ENCODE measurements at regions not wholly inside any gene's neighbourhood (a gene's known extent, or its start where the extent isn't known, plus 50 kb on each side); places are given as distances from the start of the nearest gene placed in this dataset.
"Not testable (repeated sequence)": the region's sequence is repeated elsewhere in the genome, so short reads cannot be mapped to it uniquely, and the experiment has no call there.

DNA sequence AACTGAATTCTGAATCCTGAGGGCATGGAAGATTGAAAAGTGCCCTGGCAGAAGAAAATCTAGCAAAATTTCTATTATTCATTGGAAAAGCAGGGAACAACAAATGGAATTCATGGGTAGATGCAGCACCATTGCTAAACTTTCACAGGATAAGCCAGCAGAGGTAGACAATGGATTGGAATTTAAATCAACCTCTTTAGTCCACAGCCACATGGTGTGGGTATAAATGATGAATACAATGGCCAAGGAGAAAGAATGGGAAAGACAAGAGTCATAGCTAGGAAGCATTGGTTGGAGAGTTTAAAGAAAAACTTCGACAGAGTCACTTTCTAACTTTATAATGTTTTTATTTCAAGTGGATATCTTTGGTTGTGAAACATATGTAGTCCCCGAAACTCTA, 332.8 kb upstream of the PUDP start:
- Histone ChIP-seq H3K9me2 (replicated peaks; ENCODE audit: insufficient read depth, low read length) (no peaks in the 10 kb centered on the region), H3K9me3 (ENCODE audit: insufficient read depth, low read length) (no peaks in the 10 kb centered on the region)

DNA sequence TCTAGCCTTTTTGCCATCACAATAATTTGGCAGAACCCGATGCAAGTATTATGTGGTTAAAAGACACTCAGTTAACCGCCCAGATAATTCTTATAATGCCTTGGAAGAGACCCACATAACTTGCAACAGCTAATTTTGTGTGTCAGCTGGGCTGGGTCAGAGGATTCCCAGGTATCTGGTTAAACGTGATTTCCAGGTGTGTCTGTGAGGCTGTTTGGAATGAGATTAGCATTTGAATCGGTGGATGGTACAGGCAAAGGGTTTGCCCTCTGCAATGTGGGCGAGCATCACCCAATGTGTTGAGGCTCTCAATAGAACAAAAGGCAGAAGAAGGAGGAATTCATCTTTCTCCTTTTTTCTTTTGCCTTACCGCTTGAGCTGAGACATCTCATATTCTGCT, 314.2 kb upstream of the PUDP start:
- H3K9me2 ChIP-seq (replicated peaks; ENCODE audit: insufficient read depth, low read length): no peaks in the 10 kb centered on the region
- no peaks in the 10 kb centered on the region for H3K27me3 ChIP-seq (ENCODE audit: low read length)
- no peak overlapping the region for H3K4me3 ChIP-seq (ENCODE audit: insufficient read depth, low read length, poor library complexity, severe bottlenecking)
- no peak overlapping the region for H3K4me2 ChIP-seq (ENCODE audit: low read depth, low read length, poor library complexity, severe bottlenecking)
- H3K79me2 ChIP-seq (ENCODE audit: insufficient read depth, low read length): no peaks in the 10 kb centered on the region
- no peaks in the 10 kb centered on the region for H3F3A ChIP-seq (ENCODE audit: insufficient read depth)
- no peak overlapping the region for H2AFZ ChIP-seq (ENCODE audit: low read depth, low read length, severe bottlenecking)
- no peak for TF ChIP-seq EZH2phosphoT487 (conservative IDR thresholded peaks at IDR 0.05; ENCODE audit: low read length)
- TF ChIP-seq, protein P1, sequence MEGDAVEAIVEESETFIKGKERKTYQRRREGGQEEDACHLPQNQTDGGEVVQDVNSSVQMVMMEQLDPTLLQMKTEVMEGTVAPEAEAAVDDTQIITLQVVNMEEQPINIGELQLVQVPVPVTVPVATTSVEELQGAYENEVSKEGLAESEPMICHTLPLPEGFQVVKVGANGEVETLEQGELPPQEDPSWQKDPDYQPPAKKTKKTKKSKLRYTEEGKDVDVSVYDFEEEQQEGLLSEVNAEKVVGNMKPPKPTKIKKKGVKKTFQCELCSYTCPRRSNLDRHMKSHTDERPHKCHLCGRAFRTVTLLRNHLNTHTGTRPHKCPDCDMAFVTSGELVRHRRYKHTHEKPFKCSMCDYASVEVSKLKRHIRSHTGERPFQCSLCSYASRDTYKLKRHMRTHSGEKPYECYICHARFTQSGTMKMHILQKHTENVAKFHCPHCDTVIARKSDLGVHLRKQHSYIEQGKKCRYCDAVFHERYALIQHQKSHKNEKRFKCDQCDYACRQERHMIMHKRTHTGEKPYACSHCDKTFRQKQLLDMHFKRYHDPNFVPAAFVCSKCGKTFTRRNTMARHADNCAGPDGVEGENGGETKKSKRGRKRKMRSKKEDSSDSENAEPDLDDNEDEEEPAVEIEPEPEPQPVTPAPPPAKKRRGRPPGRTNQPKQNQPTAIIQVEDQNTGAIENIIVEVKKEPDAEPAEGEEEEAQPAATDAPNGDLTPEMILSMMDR (IDR thresholded peaks at IDR 0.05; ENCODE audit: insufficient read depth, low read length, poor library complexity, severe bottlenecking): no peak
- H3K9ac ChIP-seq (ENCODE audit: low read length): no peak overlapping the region
- no peaks in the 10 kb centered on the region for H3K9me3 ChIP-seq (ENCODE audit: insufficient read depth, low read length)
- no peaks in the 10 kb centered on the region for H4K20me1 ChIP-seq (ENCODE audit: low read depth, low read length)
- H3K27ac ChIP-seq (ENCODE audit: low read depth, low read length): no peak overlapping the region
- no peaks in the 10 kb centered on the region for H3K36me3 ChIP-seq (ENCODE audit: low read length)

More for the DNA sequence above, 332.8 kb upstream of the PUDP start:
- no peak overlapping the region for H3K9ac ChIP-seq (ENCODE audit: low read length)
- H3K4me2 ChIP-seq (ENCODE audit: low read depth, low read length, poor library complexity, severe bottlenecking): no peak overlapping the region
- no peak overlapping the region for H3K27ac ChIP-seq (ENCODE audit: low read depth, low read length)
- H3K4me3 ChIP-seq (ENCODE audit: insufficient read depth, low read length, poor library complexity, severe bottlenecking): no peak overlapping the region
- no peaks in the 10 kb centered on the region for H3K27me3 ChIP-seq (ENCODE audit: low read length)
- no peak overlapping the region for H2AFZ ChIP-seq (ENCODE audit: low read depth, low read length, severe bottlenecking)
- no peaks in the 10 kb centered on the region for H4K20me1 ChIP-seq (ENCODE audit: low read depth, low read length)
- H3K79me2 ChIP-seq (ENCODE audit: insufficient read depth, low read length): no peaks in the 10 kb centered on the region
- no peaks in the 10 kb centered on the region for H3K36me3 ChIP-seq (ENCODE audit: low read length)
- no peaks in the 10 kb centered on the region for H3F3A ChIP-seq (ENCODE audit: insufficient read depth)
- no peak for TF ChIP-seq EZH2phosphoT487 (conservative IDR thresholded peaks at IDR 0.05; ENCODE audit: low read length)
- TF ChIP-seq, protein P1 (IDR thresholded peaks at IDR 0.05; ENCODE audit: insufficient read depth, low read length, poor library complexity, severe bottlenecking): no peak

DNA sequence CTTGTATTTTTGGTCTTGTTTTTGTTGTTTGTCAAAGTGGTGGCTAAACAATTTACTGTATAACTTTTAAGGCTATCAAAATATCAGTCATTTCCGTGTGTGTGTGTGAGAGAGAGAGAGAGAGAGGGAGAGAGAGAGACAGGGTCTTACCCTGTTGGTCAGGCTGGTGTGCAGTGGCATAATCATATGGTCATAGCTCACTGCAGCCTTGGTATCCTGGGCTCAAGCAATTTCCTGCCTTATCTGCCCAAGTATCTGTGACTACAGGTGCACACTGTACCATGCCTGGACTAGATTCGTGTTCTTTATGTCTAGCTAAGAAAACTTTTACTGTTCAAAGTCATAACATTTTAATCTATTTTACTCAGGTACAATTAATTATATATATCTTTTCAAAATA, 313.1 kb upstream of the PUDP start:
- H3K27me3 ChIP-seq (ENCODE audit: low read length); H3K4me2 ChIP-seq (ENCODE audit: low read depth, low read length, poor library complexity, severe bottlenecking); H3K4me3 ChIP-seq (ENCODE audit: insufficient read depth, low read length, poor library complexity, severe bottlenecking); H3K9ac ChIP-seq (ENCODE audit: low read length); H3K9me2 ChIP-seq (replicated peaks; ENCODE audit: insufficient read depth, low read length); H4K20me1 ChIP-seq (ENCODE audit: low read depth, low read length); H3K36me3 ChIP-seq (ENCODE audit: low read length); H3K79me2 ChIP-seq (ENCODE audit: insufficient read depth, low read length); H3F3A ChIP-seq (ENCODE audit: insufficient read depth); H3K27ac ChIP-seq (ENCODE audit: low read depth, low read length); H3K9me3 ChIP-seq (ENCODE audit: insufficient read depth, low read length); H2AFZ ChIP-seq (ENCODE audit: low read depth, low read length, severe bottlenecking): not testable (repeated sequence)

DNA sequence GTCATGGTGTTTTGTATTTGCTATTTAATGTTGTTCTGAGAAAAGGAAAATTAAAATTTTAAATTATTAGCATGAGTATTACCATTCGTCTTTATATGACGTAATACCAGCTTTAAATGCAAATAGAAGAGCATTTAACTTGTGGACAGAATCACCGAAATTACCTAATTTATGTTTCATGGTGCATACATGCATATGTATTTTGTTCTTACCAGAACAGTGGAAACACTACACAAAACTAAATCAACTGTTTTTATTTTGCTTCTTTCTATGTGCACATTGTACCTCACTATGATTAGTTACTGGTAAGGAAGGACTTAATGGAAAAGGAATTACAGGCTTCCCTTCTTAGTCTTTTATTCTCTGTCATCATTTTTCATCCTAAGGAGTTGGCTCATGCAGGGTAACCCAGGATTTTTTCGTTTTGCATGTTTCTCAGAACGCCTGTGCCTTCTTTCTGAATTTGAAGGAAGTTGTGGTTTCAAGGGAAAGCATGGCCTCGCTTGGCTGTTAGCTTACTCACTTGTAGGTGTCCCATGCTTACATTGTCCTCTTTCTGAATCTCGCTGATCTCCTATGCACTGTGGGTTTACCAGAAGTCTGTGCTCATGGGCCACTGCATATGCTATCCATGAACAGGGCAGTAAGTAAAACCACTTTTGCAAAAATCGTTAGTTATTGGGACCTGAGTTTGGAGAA, 300.0 kb upstream of the PUDP start:
- Histone ChIP-seq H3F3A (ENCODE audit: insufficient read depth) (no peaks in the 10 kb centered on the region), H2AFZ (ENCODE audit: low read depth, low read length, severe bottlenecking) (no peak overlapping the region), H3K36me3 (ENCODE audit: low read length) (no peaks in the 10 kb centered on the region), H3K9ac (ENCODE audit: low read length) (no peak overlapping the region), H3K27me3 (ENCODE audit: low read length) (no peaks in the 10 kb centered on the region), H3K9me3 (ENCODE audit: insufficient read depth, low read length) (no peaks in the 10 kb centered on the region), H3K27ac (ENCODE audit: low read depth, low read length) (no peak overlapping the region), H3K9me2 (replicated peaks; ENCODE audit: insufficient read depth, low read length) (no peaks in the 10 kb centered on the region), H3K4me3 (ENCODE audit: insufficient read depth, low read length, poor library complexity, severe bottlenecking) (no peak overlapping the region), H3K4me2 (ENCODE audit: low read depth, low read length, poor library complexity, severe bottlenecking) (no peak overlapping the region), H3K79me2 (ENCODE audit: insufficient read depth, low read length) (no peaks in the 10 kb centered on the region), H4K20me1 (ENCODE audit: low read depth, low read length) (no peaks in the 10 kb centered on the region)
- no peak for TF ChIP-seq EZH2phosphoT487 (conservative IDR thresholded peaks at IDR 0.05; ENCODE audit: low read length)
- TF ChIP-seq, protein P1 (IDR thresholded peaks at IDR 0.05; ENCODE audit: insufficient read depth, low read length, poor library complexity, severe bottlenecking): no peak

Measured in SU-DHL-6 (cell line).